K562 (cell line): ENCODE measurements at regions not wholly inside any gene's neighbourhood (a gene's known extent, or its start where the extent isn't known, plus 50 kb on each side); places are given as distances from the start of the nearest gene placed in this dataset.

Experiments used
- ATAC-seq: fragments of 200-7000 bp; cut with Tn5 transposase; 3 replicates; pipeline ENCODE4 v1.9.1; 2020; ENCODE audit warnings: moderate library complexity
- BruUV-seq: library from RNA; stranded (reverse); fragments of 400-500 nt; replicated peaks from 2 replicates; lab custom pipeline; 2021; lab: Mats Ljungman, UMichigan
- CTCF ChIA-PET: fragments of 300-600 bp; formaldehyde crosslinking; extraction: SDS; loops from one replicate; lab custom pipeline; 2021; ENCODE audit warnings: low intra/inter-chr PET ratio; lab: Yijun Ruan, JAX
- POLR2A ChIA-PET: fragments of 300-600, 350-650 bp; sonication (Branson Sonifier 250); formaldehyde crosslinking; extraction: SDS; loops from one replicate; lab custom pipeline; 2021; ENCODE audit warnings: antibody characterized with exemption, inconsistent platforms; lab: Yijun Ruan, JAX
- DNase-seq, 4 experiments: peaks; one replicate each; pipeline versions ENCODE4 v3.0.0 to v3.0.0-alpha.2; 2011 to 2018; ENCODE audit warnings: low spot score in 3 of 4, mixed read lengths in 3 of 4; ENCODE audit errors: extremely low read depth in 1 of 4
- FAIRE-seq: peaks from 2 replicates; lab custom pipeline; 2011; peaks lifted over from hg19 to GRCh38; lab: Jason Lieb, UNC
- H2AFZ ChIP-seq: 2 replicates; pipeline ENCODE4 v1.6.0; 2011; ENCODE audit warnings: low read depth, low read length, control low read depth, inconsistent platforms
- H3K27ac ChIP-seq: fragments of 200-600 bp; 3 replicates; pipeline ENCODE4 v1.8.0; 2011; ENCODE audit warnings: low read depth, mild to moderate bottlenecking, control low read depth, inconsistent platforms, low read length, moderate library complexity, mixed read lengths; ENCODE audit errors: extremely low read depth
- H3K27me3 ChIP-seq, 2 experiments: fragments of 300-600 bp in 1 of 2; 2 replicates in 1 of 2; 3 replicates in 1 of 2; pipeline versions ENCODE4 v1.6.0 to v1.8.0; 2011; ENCODE audit warnings: inconsistent platforms in 2 of 2, low read length in 2 of 2, mild to moderate bottlenecking in 1 of 2, mixed read lengths in 1 of 2, moderate library complexity in 1 of 2; ENCODE audit not compliant: control insufficient read depth in 2 of 2, insufficient read depth in 2 of 2
- H3K36me3 ChIP-seq: fragments of 300-600 bp; 3 replicates; pipeline ENCODE4 v1.8.0; 2011; ENCODE audit warnings: mild to moderate bottlenecking, low read length, inconsistent platforms; ENCODE audit not compliant: control insufficient read depth, insufficient read depth
- H3K4me1 ChIP-seq, 2 experiments: fragments of 200-600 bp in 1 of 2; replicated peaks in 1 of 2; 2 replicates in 1 of 2; 3 replicates in 1 of 2; pipeline versions ENCODE4 v1.5.1 to v1.8.0; 2011; ENCODE audit warnings: inconsistent platforms in 2 of 2, low read length in 2 of 2, mild to moderate bottlenecking in 1 of 2, mixed read lengths in 1 of 2, moderate library complexity in 1 of 2; ENCODE audit not compliant: control insufficient read depth in 2 of 2, insufficient read depth in 2 of 2
- H3K4me2 ChIP-seq: 2 replicates; pipeline ENCODE4 v1.6.1; 2011; ENCODE audit warnings: low read length, control low read depth, inconsistent platforms, mixed read lengths; ENCODE audit not compliant: insufficient read depth
- H3K4me3 ChIP-seq: fragments of 200-600 bp; sonication (generic), shearing (Covaris generic); 2 replicates; pipeline ENCODE4 v1.5.1; 2016; ENCODE audit warnings: control low read depth, inconsistent platforms
- H3K79me2 ChIP-seq: fragments of 200-600 bp; 3 replicates; pipeline ENCODE4 v1.8.0; 2011; ENCODE audit warnings: low read length, inconsistent platforms; ENCODE audit not compliant: control insufficient read depth, insufficient read depth
- H3K9ac ChIP-seq, 2 experiments: 2 replicates each; pipeline versions ENCODE4 v1.6.0 to v1.6.1; 2011; ENCODE audit warnings: low read depth in 2 of 2, low read length in 2 of 2, control low read depth in 1 of 2, inconsistent platforms in 1 of 2, mild to moderate bottlenecking in 1 of 2, mixed read lengths in 1 of 2; ENCODE audit not compliant: insufficient read depth in 1 of 2
- H3K9me1 ChIP-seq: one replicate; pipeline ENCODE4 v1.6.0; 2011; ENCODE audit warnings: inconsistent platforms, mild to moderate bottlenecking, low read length, moderate library complexity; ENCODE audit not compliant: control insufficient read depth, insufficient read depth
- H3K9me3 ChIP-seq: replicated peaks from 2 replicates; pipeline ENCODE4 v1.5.1; 2011; ENCODE audit warnings: low read depth, low read length, inconsistent platforms; ENCODE audit not compliant: control insufficient read depth, insufficient read depth
- H4K20me1 ChIP-seq: replicated peaks from 2 replicates; pipeline ENCODE4 v1.6.1; 2011; ENCODE audit warnings: low read length, inconsistent platforms, mixed read lengths; ENCODE audit not compliant: control insufficient read depth, insufficient read depth
- BRD4 ChIP-seq: fragments of 200-600 bp; sonication (generic); IDR thresholded peaks from 2 replicates; pipeline ENCODE4 v1.6.1; 2017; ENCODE audit warnings: inconsistent platforms
- CHD1 ChIP-seq: fragments of 200-600 bp; sonication (generic); IDR thresholded peaks from one replicate; pipeline ENCODE4 v1.6.1; 2012; ENCODE audit warnings: mild to moderate bottlenecking, moderate library complexity, low read length, inconsistent platforms
- CXXC5 ChIP-seq: fragments of 250-450 bp; sonication (Bioruptor Pico); IDR thresholded peaks from 2 replicates; pipeline ENCODE4 v1.8.0; 2022; ENCODE audit warnings: inconsistent platforms, mild to moderate bottlenecking, moderate library complexity
- HNRNPUL1 ChIP-seq: fragments of 200-400 bp; formaldehyde crosslinking; IDR thresholded peaks from 2 replicates; pipeline ENCODE4 v1.6.1; 2017; ENCODE audit warnings: low read length
- MECOM ChIP-seq: fragments of 250-450 bp; sonication (Bioruptor Pico); IDR thresholded peaks from 2 replicates; pipeline ENCODE4 v1.8.0; 2022; ENCODE audit warnings: inconsistent platforms
- MXI1 ChIP-seq: IDR thresholded peaks from 2 replicates; pipeline ENCODE4 v1.6.1; 2011; ENCODE audit warnings: low read depth, mild to moderate bottlenecking, improper control_type of control experiment, low read length
- NFE2 ChIP-seq: IDR thresholded peaks from 2 replicates; pipeline ENCODE4 v1.6.1; 2014; ENCODE audit warnings: antibody characterized with exemption, low read depth
- NR2F6 ChIP-seq: fragments of 450-650 bp; formaldehyde crosslinking; IDR thresholded peaks from 2 replicates; pipeline ENCODE4 v1.4.0; 2020; ENCODE audit warnings: mild to moderate bottlenecking
- NRF1 ChIP-seq, 2 experiments: fragments of 450-650 bp; IDR thresholded peaks in 1 of 2; conservative IDR thresholded peaks in 1 of 2; 2 replicates each; pipeline ENCODE4 v1.6.1; 2014; ENCODE audit warnings: mild to moderate bottlenecking in 2 of 2
- POLR2B ChIP-seq: fragments of 450-650 bp; IDR thresholded peaks from 2 replicates; pipeline ENCODE4 v1.6.1; 2018; ENCODE audit warnings: low read depth; ENCODE audit not compliant: partially characterized antibody
- POLR3G ChIP-seq: IDR thresholded peaks from 2 replicates; pipeline ENCODE4 v1.6.1; 2011; ENCODE audit not compliant: insufficient read length, insufficient replicate concordance; ENCODE audit errors: extremely low read depth
- ZFP91 ChIP-seq: sonication (generic); formaldehyde crosslinking; IDR thresholded peaks from 2 replicates; pipeline ENCODE4 v1.8.0; 2022; ENCODE audit warnings: mild to moderate bottlenecking, missing genetic modification reagents
- ZNF740 ChIP-seq, 3 experiments: fragments of 200-800 bp in 1 of 3; sonication (Bioruptor generic) in 1 of 3; sonication (generic) in 1 of 3; formaldehyde crosslinking in 1 of 3; IDR thresholded peaks; 2 replicates each; pipeline versions ENCODE4 v1.6.1 to v1.8.0; 2016 to 2022; ENCODE audit warnings: mild to moderate bottlenecking in 2 of 3, missing compliant biosample characterization in 2 of 3, missing genetic modification characterization in 2 of 3, missing genetic modification reagents in 1 of 3
- ZNF766 ChIP-seq: fragments of 200-800 bp; sonication (Bioruptor generic); conservative IDR thresholded peaks from 2 replicates; pipeline ENCODE4 v1.6.1; 2016; ENCODE audit warnings: missing genetic modification characterization, missing compliant biosample characterization
- WGBS: fragments of 100-300 bp; shearing (Covaris generic); methylation state at CpG from one replicate; pipeline ENCODE4 v1.1.6; 2016; ENCODE audit warnings: low coverage, mixed read lengths; ENCODE audit not compliant: insufficient coverage; ENCODE audit errors: missing lambda C conversion rate; 5-methylcytosine and 5-hydroxymethylcytosine counted together
- in situ Hi-C: fragments of 300-500 bp; cut with MboI; formaldehyde crosslinking; loops from 4 replicates; pipeline ENCODE4 v1.15.0; 2018; ENCODE audit warnings: inconsistent platforms, mixed read lengths
- intact Hi-C: fragments of 100-400 bp; cut with micrococcal nuclease; formaldehyde crosslinking; loops from 2 replicates; pipeline ENCODE4 v1.14.2; 2022

DNA sequence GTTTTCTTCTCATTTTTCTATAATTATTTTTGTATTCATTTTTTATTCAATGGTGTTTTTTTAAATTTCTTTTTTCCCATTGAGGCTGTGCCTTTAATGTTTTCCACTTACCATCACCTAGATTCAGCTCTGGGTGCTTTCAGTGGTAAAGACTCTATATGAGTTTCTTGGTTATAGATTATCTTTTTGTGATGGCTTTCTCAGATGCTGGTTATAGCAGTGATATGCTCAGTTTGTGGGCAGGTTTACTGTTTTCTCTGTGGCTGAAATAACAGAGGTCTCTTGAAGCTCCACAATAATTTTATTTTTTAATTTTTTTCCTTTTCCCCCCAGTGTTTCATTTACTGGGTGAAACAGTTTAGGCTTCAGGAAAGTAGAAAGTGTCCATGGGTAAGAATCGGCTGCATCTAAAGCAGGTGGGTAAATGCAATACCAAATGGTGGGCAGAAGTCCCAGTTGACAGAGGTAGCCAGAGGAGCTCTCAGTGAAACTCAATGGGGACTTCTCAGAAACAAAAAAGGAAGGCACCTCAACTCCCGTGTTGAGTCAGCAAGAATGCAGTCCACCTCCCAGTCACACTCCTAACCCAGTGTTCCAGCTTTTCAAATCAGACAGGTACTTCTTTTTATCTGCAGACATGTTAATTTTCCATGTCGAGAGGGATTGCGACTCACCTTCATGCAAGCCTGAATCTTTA is 106.7 kb downstream of the KDM5D start:
- intact Hi-C loops, result no loop called here
- no TSS peak for BruUV-seq

GRCh38 chrY:19628926-19629325 is 115.6 kb downstream of the KDM5D start:
- no CpG with 5 or more reads among the region's 2 CpGs for WGBS
- FAIRE-seq (no peak), DNase-seq (no peak), ATAC-seq (no peak)
- intact Hi-C loops, result no loop called here
- no peak overlapping the region for H3K4me3 ChIP-seq
- POLR2A ChIA-PET, result no interaction called here
- no peak overlapping the region for H3K4me2 ChIP-seq
- H2AFZ ChIP-seq, result no peak overlapping the region
- no TSS peak for BruUV-seq
- H3K9me1 ChIP-seq, result no peaks in the 10 kb centered on the region
- H3K9ac ChIP-seq, result no peak overlapping the region
- no peaks in the 10 kb centered on the region for H3K36me3 ChIP-seq
- no peaks in the 10 kb centered on the region for H3K9me3 ChIP-seq
- H4K20me1 ChIP-seq, result no peaks in the 10 kb centered on the region
- no peaks in the 10 kb centered on the region for H3K4me1 ChIP-seq
- no peaks in the 10 kb centered on the region for H3K79me2 ChIP-seq
- CTCF ChIA-PET, result no interaction called here
- TF ChIP-seq ZFP91 (CRISPR knock-in tag) (no peak), CHD1 (no peak), MXI1 (no peak), POLR2B (no peak), MECOM (CRISPR knock-in tag) (no peak), POLR3G (no peak), ZNF740 (CRISPR knock-in tag; IDR thresholded peaks at IDR 0.05) (no peak), ZNF740 (tag; IDR thresholded peaks at IDR 0.05) (no peak), NFE2 (no peak)
- no peaks in the 10 kb centered on the region for H3K27me3 ChIP-seq
- no peak overlapping the region for H3K27ac ChIP-seq
- in situ Hi-C loops, result no loop called here

More for the DNA sequence above, 106.7 kb downstream of the KDM5D start:
- FAIRE-seq (no peak), DNase-seq (no peak), ATAC-seq (no peak)
- TF ChIP-seq NR2F6 (no peak), CXXC5 (no peak), BRD4 (no peak), HNRNPUL1 (no peak), NRF1 (conservative IDR thresholded peaks at IDR 0.05 in 1 of 2, IDR thresholded peaks at IDR 0.05 in 1 of 2) (no peak), ZNF766 (no peak)
- ChIA-PET CTCF (no interaction called here), POLR2A (no interaction called here)
- H3K9me1 ChIP-seq, result no peaks in the 10 kb centered on the region
- H3K4me3 ChIP-seq, result no peak overlapping the region
- H3K4me1 ChIP-seq, result no peaks in the 10 kb centered on the region
- H4K20me1 ChIP-seq, result no peaks in the 10 kb centered on the region
- no peaks in the 10 kb centered on the region for H3K79me2 ChIP-seq
- no peaks in the 10 kb centered on the region for H3K9me3 ChIP-seq
- no CpG with 5 or more reads among the region's 4 CpGs for WGBS
- no peaks in the 10 kb centered on the region for H3K36me3 ChIP-seq
- H3K9ac ChIP-seq, result no peak overlapping the region
- no peak overlapping the region for H3K4me2 ChIP-seq
- H2AFZ ChIP-seq, result no peak overlapping the region
- no peak overlapping the region for H3K27ac ChIP-seq
- in situ Hi-C loops, result no loop called here
- no peaks in the 10 kb centered on the region for H3K27me3 ChIP-seq
